ENCODE measurements at regions not wholly inside any gene's neighbourhood (a gene's known extent, or its start where the extent isn't known, plus 50 kb on each side); places are given as distances from the start of the nearest gene placed in this dataset.

DNA sequence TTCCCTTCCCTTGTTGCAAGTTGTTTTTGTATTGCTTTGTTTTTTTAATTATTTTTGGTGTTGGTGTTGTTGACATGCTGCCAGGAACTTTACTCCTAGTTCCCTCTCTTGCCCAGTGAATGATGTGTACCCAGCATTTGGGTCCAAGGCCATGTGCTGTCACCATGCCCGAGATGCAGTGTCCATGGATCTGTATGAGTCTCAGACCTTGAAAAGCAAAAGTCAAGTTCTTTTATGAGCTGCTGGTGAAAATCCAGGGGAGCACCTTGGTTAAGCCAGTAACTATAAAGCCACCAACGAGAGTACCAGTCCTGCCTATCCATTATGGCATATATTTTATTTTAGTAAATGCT lies 236.4 kb downstream of the BCL11A start:
- TF ChIP-seq, protein P1, sequence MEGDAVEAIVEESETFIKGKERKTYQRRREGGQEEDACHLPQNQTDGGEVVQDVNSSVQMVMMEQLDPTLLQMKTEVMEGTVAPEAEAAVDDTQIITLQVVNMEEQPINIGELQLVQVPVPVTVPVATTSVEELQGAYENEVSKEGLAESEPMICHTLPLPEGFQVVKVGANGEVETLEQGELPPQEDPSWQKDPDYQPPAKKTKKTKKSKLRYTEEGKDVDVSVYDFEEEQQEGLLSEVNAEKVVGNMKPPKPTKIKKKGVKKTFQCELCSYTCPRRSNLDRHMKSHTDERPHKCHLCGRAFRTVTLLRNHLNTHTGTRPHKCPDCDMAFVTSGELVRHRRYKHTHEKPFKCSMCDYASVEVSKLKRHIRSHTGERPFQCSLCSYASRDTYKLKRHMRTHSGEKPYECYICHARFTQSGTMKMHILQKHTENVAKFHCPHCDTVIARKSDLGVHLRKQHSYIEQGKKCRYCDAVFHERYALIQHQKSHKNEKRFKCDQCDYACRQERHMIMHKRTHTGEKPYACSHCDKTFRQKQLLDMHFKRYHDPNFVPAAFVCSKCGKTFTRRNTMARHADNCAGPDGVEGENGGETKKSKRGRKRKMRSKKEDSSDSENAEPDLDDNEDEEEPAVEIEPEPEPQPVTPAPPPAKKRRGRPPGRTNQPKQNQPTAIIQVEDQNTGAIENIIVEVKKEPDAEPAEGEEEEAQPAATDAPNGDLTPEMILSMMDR (conservative IDR thresholded peaks at IDR 0.05) = no peak
- TF ChIP-seq EZH2 (IDR thresholded peaks at IDR 0.05; ENCODE audit: low read depth) = no peak

Data from PC-9 (cell line).